GM12878 (cell line): ENCODE measurements at regions not wholly inside any gene's neighbourhood (a gene's known extent, or its start where the extent isn't known, plus 50 kb on each side); places are given as distances from the start of the nearest gene placed in this dataset.

Experiments
- ATAC-seq: fragments of 200-7000 bp; cut with Tn5 transposase; 3 replicates; pipeline ENCODE4 v1.9.1; 2020; ENCODE audit warnings: mild to moderate bottlenecking, moderate library complexity
- BruUV-seq: library from RNA; stranded (reverse); fragments of 400-500 nt; replicated peaks from 2 replicates; lab custom pipeline; 2021; lab: Mats Ljungman, UMichigan
- CTCF ChIA-PET: fragments of 300-600 bp; sonication (Branson Sonifier 250); formaldehyde crosslinking; extraction: SDS; loops from one replicate; lab custom pipeline; 2021; ENCODE audit warnings: inconsistent platforms; lab: Yijun Ruan, JAX
- POLR2A ChIA-PET: fragments of 350-600 bp; formaldehyde crosslinking; extraction: SDS; loops from one replicate; lab custom pipeline; 2021; ENCODE audit warnings: inconsistent platforms; lab: Charles Lee
- RAD21 ChIA-PET: fragments of 300-600 bp; sonication (Branson Sonifier 250); formaldehyde crosslinking; loops from one replicate; lab custom pipeline; 2023; ENCODE audit warnings: antibody characterized with exemption; ENCODE audit not compliant: unreplicated experiment; lab: Charles Lee
- SMC1A ChIA-PET: fragments of 300-600 bp; sonication (Branson Sonifier 250); formaldehyde crosslinking; loops from one replicate; lab custom pipeline; 2023; ENCODE audit not compliant: unreplicated experiment, uncharacterized antibody; lab: Charles Lee
- DNase-seq: peaks from one replicate; pipeline ENCODE4 v3.0.0-alpha.2; 2011; ENCODE audit warnings: low read depth, low spot score
- FAIRE-seq: peaks from 3 replicates; lab custom pipeline; 2011; peaks lifted over from hg19 to GRCh38; lab: Jason Lieb, UNC
- H2AFZ ChIP-seq: 2 replicates; pipeline ENCODE4 v1.6.0; 2011; ENCODE audit warnings: low read depth, low read length, control low read depth; ENCODE audit not compliant: control insufficient read depth
- H3K27ac ChIP-seq: 2 replicates; pipeline ENCODE4 v1.5.1; 2011; ENCODE audit warnings: control low read depth; ENCODE audit not compliant: control insufficient read depth, insufficient read depth
- H3K27me3 ChIP-seq, 2 experiments: replicated peaks in 1 of 2; 2 replicates each; pipeline versions ENCODE4 v1.6.0 to v1.6.1; 2011; ENCODE audit warnings: low read length in 1 of 2; ENCODE audit not compliant: control insufficient read depth in 2 of 2, insufficient read depth in 2 of 2
- H3K36me3 ChIP-seq, 2 experiments: 2 replicates each; pipeline ENCODE4 v1.5.1; 2011; ENCODE audit warnings: low read length in 1 of 2; ENCODE audit not compliant: control insufficient read depth in 2 of 2, insufficient read depth in 2 of 2
- H3K4me1 ChIP-seq: 2 replicates; pipeline ENCODE4 v1.6.1; 2011; ENCODE audit warnings: mild to moderate bottlenecking, low read length, moderate library complexity, mixed read lengths; ENCODE audit not compliant: control insufficient read depth, insufficient read depth
- H3K4me2 ChIP-seq: 2 replicates; pipeline ENCODE4 v1.6.0; 2011; ENCODE audit warnings: control low read depth; ENCODE audit not compliant: control insufficient read depth, insufficient read depth
- H3K4me3 ChIP-seq: fragments of 200-600 bp; sonication (generic); 2 replicates; pipeline ENCODE4 v1.5.1; 2016
- H3K79me2 ChIP-seq: 2 replicates; pipeline ENCODE4 v1.6.0; 2011; ENCODE audit warnings: low read length; ENCODE audit not compliant: control insufficient read depth, insufficient read depth
- H3K9ac ChIP-seq: 2 replicates; pipeline ENCODE4 v1.8.0; 2011; ENCODE audit warnings: low read length, control low read depth, mixed read lengths; ENCODE audit not compliant: control insufficient read depth, insufficient read depth
- H3K9me3 ChIP-seq: replicated peaks from 3 replicates; pipeline ENCODE4 v1.5.1; 2011; ENCODE audit warnings: mild to moderate bottlenecking, low read length; ENCODE audit not compliant: control insufficient read depth, insufficient read depth
- H4K20me1 ChIP-seq: 2 replicates; pipeline ENCODE4 v1.6.0; 2011; ENCODE audit not compliant: control insufficient read depth, insufficient read depth
- CHD2 ChIP-seq: IDR thresholded peaks from 2 replicates; pipeline ENCODE4 v1.6.1; 2011; ENCODE audit warnings: low read depth, low read length, improper control_type of control experiment, borderline replicate concordance
- SIX5 ChIP-seq: IDR thresholded peaks from 2 replicates; pipeline ENCODE4 v1.6.1; 2011; ENCODE audit warnings: mild to moderate bottlenecking, low read depth, low read length, moderate library complexity; ENCODE audit not compliant: severe bottlenecking
- SMAD5 ChIP-seq: IDR thresholded peaks from 2 replicates; pipeline ENCODE4 v1.6.1; 2016; ENCODE audit warnings: antibody characterized with exemption, low read depth
- SMC3 ChIP-seq: IDR thresholded peaks from 2 replicates; pipeline ENCODE4 v1.6.1; 2011; ENCODE audit warnings: low read length, improper control_type of control experiment, borderline replicate concordance
- SUPT20H ChIP-seq: IDR thresholded peaks from 2 replicates; pipeline ENCODE4 v1.6.1; 2011; ENCODE audit warnings: low read depth, mild to moderate bottlenecking, low read length, moderate library complexity, borderline replicate concordance; ENCODE audit not compliant: control insufficient read depth
- ZBED1 ChIP-seq: IDR thresholded peaks from 2 replicates; pipeline ENCODE4 v1.6.1; 2016; ENCODE audit warnings: borderline replicate concordance
- ZNF24 ChIP-seq: fragments of 450-650 bp; IDR thresholded peaks from 2 replicates; pipeline ENCODE4 v1.6.1; 2017; ENCODE audit warnings: antibody characterized with exemption, mild to moderate bottlenecking
- WGBS: methylation state at CpG from one replicate; pipeline ENCODE4 v1.1.6; 2016; ENCODE audit warnings: low lambda C conversion rate; ENCODE audit not compliant: insufficient replicate concordance, insufficient coverage; ENCODE audit errors: missing lambda C conversion rate; 5-methylcytosine and 5-hydroxymethylcytosine counted together
- in situ Hi-C: fragments of 300-500 bp; cut with MboI; formaldehyde crosslinking; loops from 9 replicates; pipeline ENCODE4 v1.14.3; 2018; ENCODE audit warnings: mixed read lengths
- intact Hi-C: fragments of 100-400 bp; cut with micrococcal nuclease; formaldehyde crosslinking; loops from one replicate; pipeline ENCODE4 v1.14.2; 2022; ENCODE audit not compliant: unreplicated experiment
- TF ChIP-seq, protein P1 (sequence below): IDR thresholded peaks from 2 replicates; pipeline ENCODE4 v1.6.1; 2011; ENCODE audit warnings: borderline replicate concordance, low read depth, mild to moderate bottlenecking, moderate library complexity, mixed read lengths, low read length; ENCODE audit not compliant: insufficient read depth; ENCODE audit errors: extremely low read length

GRCh38 chr2:121862286-121862685 lies 106.8 kb downstream of the TSN start (continued):
- TF ChIP-seq, protein P1, sequence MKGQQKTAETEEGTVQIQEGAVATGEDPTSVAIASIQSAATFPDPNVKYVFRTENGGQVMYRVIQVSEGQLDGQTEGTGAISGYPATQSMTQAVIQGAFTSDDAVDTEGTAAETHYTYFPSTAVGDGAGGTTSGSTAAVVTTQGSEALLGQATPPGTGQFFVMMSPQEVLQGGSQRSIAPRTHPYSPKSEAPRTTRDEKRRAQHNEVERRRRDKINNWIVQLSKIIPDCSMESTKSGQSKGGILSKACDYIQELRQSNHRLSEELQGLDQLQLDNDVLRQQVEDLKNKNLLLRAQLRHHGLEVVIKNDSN = no peak
- no peak for TF ChIP-seq ZNF24
- TF ChIP-seq SIX5 = no peak

DNA sequence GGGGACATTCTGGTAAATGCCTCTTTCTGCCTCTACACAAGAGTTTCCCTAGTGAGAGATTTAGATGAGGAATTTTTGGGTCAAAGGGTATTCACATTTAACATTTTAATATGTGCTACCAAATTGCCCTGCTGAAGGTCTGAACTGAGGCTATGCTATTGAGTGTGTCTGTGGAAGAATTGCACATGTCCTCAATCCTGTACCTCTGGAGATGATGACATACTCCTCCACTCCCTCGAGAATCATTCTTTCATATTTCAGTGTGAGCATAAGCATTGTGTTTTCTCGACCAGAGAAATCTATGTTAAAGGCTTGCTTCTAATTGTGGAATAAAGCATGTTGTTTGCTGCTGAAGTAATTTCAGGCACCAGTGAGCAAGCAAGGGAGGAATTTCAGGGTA lies 110.5 kb downstream of the TSN start:
- Histone ChIP-seq H2AFZ (no peak overlapping the region), H3K4me2 (no peak overlapping the region), H3K4me3 (no peak overlapping the region)
- ChIA-PET CTCF (no interaction called here), RAD21 (no interaction called here)
- no peak for TF ChIP-seq CHD2
- TF ChIP-seq, all 136 proteins: peak for 0
- no TSS peak for BruUV-seq
- H3K27ac ChIP-seq = no peak overlapping the region
- ChIA-PET POLR2A (no interaction called here), SMC1A (no interaction called here)
- no peaks in the 10 kb centered on the region for H3K4me1 ChIP-seq
- ATAC-seq (no peak), FAIRE-seq (no peak), DNase-seq (no peak)
- in situ Hi-C loops = no loop called here
- no peaks in the 10 kb centered on the region for H4K20me1 ChIP-seq
- H3K36me3 ChIP-seq = no peaks in the 10 kb centered on the region
- 0% methylated on average over 2 of the region's 2 CpGs for WGBS
- intact Hi-C loops = no loop called here
- no peaks in the 10 kb centered on the region for H3K9me3 ChIP-seq
- no peaks in the 10 kb centered on the region for H3K79me2 ChIP-seq
- no peak overlapping the region for H3K9ac ChIP-seq
- no peaks in the 10 kb centered on the region; a peak in 3 of 4 replicates for H3K27me3 ChIP-seq

- H3K9me3 ChIP-seq = no peaks in the 10 kb centered on the region
- 32% methylated on average over 6 of the region's 6 CpGs for WGBS
These were observed 111.3 kb downstream of the TSN start for GRCh38 chr2:121866789-121867188.

More at GRCh38 chr2:121866789-121867188, 111.3 kb downstream of the TSN start:
- Histone ChIP-seq H3K9ac (no peak overlapping the region), H3K4me3 (no peak overlapping the region), H3K27me3 (no peaks in the 10 kb centered on the region; a peak in 3 of 4 replicates), H3K27ac (no peak overlapping the region), H3K79me2 (no peaks in the 10 kb centered on the region), H3K4me2 (no peak overlapping the region), H3K36me3 (no peaks in the 10 kb centered on the region), H4K20me1 (no peaks in the 10 kb centered on the region), H2AFZ (no peak overlapping the region), H3K4me1 (no peaks in the 10 kb centered on the region)
- intact Hi-C loops (no loop called here), in situ Hi-C loops (no loop called here)
- ChIA-PET POLR2A (no interaction called here), SMC1A (no interaction called here), RAD21 (no interaction called here), CTCF (no interaction called here)
- DNase-seq (no peak), FAIRE-seq (no peak), ATAC-seq (no peak)
- BruUV-seq = no TSS peak
- TF ChIP-seq SMC3 (no peak), SMAD5 (no peak), SUPT20H (no peak), ZBED1 (no peak)
